Small intestine (tissue), 7 donors: ENCODE measurements at regions not wholly inside any gene's neighbourhood (a gene's known extent, or its start where the extent isn't known, plus 50 kb on each side); places are given as distances from the start of the nearest gene placed in this dataset.
A peak's percentile ranks its signal among the peaks of the same experiment; 100 is the strongest.

ENCODE experiments used
- DNase-seq, 2 donors: peaks; one replicate each; pipeline versions ENCODE4 v3.0.0 to v3.0.0-alpha.2; 2013
- FAIRE-seq: peaks from 2 replicates; lab custom pipeline; 2012; peaks lifted over from hg19 to GRCh38; lab: Jason Lieb, UNC
- H3K27ac ChIP-seq, 3 donors: one replicate each; pipeline ENCODE4 v1.5.1; 2013; ENCODE audit warnings: low read length in 2 of 3, mild to moderate bottlenecking in 2 of 3, control low read depth in 1 of 3, inconsistent platforms in 1 of 3, low read depth in 1 of 3, moderate library complexity in 1 of 3
- H3K27me3 ChIP-seq, 3 donors: one replicate each; pipeline ENCODE4 v1.6.1; 2013; ENCODE audit warnings: low read length in 3 of 3, inconsistent platforms in 1 of 3; ENCODE audit not compliant: control insufficient read depth in 3 of 3, insufficient read depth in 3 of 3
- H3K36me3 ChIP-seq, 3 donors: one replicate each; pipeline ENCODE4 v1.6.1; 2013; ENCODE audit warnings: low read length in 3 of 3, inconsistent platforms in 1 of 3, low read depth in 1 of 3, mild to moderate bottlenecking in 1 of 3, moderate library complexity in 1 of 3; ENCODE audit not compliant: control insufficient read depth in 3 of 3, insufficient read depth in 2 of 3
- H3K4me1 ChIP-seq, 3 donors: one replicate each; pipeline ENCODE4 v1.6.1; 2013; ENCODE audit warnings: low read length in 2 of 3, inconsistent platforms in 1 of 3, low read depth in 1 of 3, mild to moderate bottlenecking in 1 of 3, moderate library complexity in 1 of 3; ENCODE audit not compliant: control insufficient read depth in 3 of 3, insufficient read depth in 2 of 3
- H3K4me3 ChIP-seq, 3 donors: one replicate each; pipeline ENCODE4 v1.5.1; 2013; ENCODE audit warnings: low read length in 3 of 3, control low read depth in 1 of 3, inconsistent platforms in 1 of 3, low read depth in 1 of 3, mild to moderate bottlenecking in 1 of 3, moderate library complexity in 1 of 3
- H3K9me3 ChIP-seq, 2 donors: one replicate each; pipeline ENCODE4 v1.6.1; 2013; ENCODE audit warnings: low read depth in 1 of 2, low read length in 1 of 2; ENCODE audit not compliant: control insufficient read depth in 2 of 2, insufficient read depth in 1 of 2
- WGBS, 3 donors: extraction: QIAGEN DNeasy Blood & Tissue Kit; methylation state at CpG; one replicate each; pipeline ENCODE4 v1.1.7; 2013; 5-methylcytosine and 5-hydroxymethylcytosine counted together
- donor health status: healthy with polysubstance abuse.
- donor health status: control.
- donor health status: control.
- donor health status: Bipolar disorder and iron deficiency.
- donor health status: healthy.

DNA sequence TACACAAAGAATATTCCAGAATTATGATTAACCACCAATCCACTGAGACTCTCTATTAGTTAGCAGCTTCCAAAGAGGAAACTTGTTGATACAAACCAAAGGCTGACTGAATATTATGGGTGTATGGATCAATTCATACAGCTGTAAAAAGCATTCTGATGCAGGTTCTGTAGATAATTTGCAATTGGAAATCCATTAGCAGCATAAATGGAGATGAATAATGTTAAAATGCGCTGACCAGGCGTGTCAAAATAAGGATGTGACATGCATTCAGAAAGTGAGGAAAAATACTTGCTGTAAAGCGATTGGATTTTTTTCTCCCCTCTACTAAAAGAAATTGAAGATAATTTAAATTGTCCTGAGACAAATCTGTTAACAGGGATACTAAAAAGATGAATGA is 169.0 kb upstream of the DDX18 start:
- Histone ChIP-seq H3K27ac (no peak overlapping the region), H3K36me3 (no peaks in the 10 kb centered on the region), H3K27me3 (no peaks in the 10 kb centered on the region), H3K9me3 (no peaks in the 10 kb centered on the region), H3K4me1 (no peaks in the 10 kb centered on the region), H3K4me3 (no peak overlapping the region)
- FAIRE-seq (no peak), DNase-seq (no peak)
- WGBS, 3 donors: 64 to 81% (median 66%) methylated on average over 3 of the region's 3 CpGs

DNA sequence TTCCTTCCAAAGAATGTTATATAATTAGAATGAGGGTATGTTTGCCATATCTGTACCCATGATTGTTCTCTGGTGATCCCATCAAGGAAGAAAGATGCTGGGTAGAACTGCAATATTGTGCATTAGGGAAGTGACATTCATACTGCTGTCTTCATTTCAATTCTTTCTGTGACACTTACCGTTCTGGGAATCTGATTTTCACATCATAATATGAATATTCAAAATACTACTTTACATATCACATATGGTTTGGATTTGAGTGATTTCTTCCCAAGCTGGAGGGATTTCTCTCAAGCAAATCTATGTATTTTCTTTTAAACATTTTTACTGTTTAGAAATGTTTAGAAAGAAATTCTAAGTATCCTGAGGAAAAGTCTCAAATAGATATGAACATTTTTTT is 168.4 kb upstream of the DDX18 start:
- H3K36me3 ChIP-seq: no peaks in the 10 kb centered on the region
- no peak overlapping the region for H3K27ac ChIP-seq
- WGBS, 3 donors: 64 to 84% (median 72%) methylated on average over 1 of the region's 1 CpG
- H3K9me3 ChIP-seq: no peaks in the 10 kb centered on the region
- H3K4me1 ChIP-seq: no peaks in the 10 kb centered on the region
- DNase-seq: no peak
- no peak for FAIRE-seq
- H3K27me3 ChIP-seq: no peaks in the 10 kb centered on the region
- H3K4me3 ChIP-seq: no peak overlapping the region

DNA sequence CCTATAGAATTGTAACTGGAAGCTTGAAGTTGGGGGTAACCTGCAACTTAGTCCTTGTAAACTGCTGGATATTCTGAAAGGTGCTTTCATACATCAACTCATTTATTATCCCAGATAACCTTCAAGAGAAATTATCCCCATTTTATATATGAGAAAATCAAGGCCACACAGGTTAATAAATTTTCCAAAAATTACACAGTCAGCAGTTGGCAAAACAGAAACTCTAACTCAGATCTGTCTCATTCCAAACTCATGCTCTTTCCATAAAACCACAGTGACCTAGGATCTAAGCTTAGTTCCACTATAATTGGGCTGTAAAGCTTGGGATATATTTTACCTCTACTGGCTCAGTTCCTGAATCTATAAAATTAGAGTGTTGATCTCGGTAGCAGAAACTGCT is 167.6 kb upstream of the DDX18 start:
- Histone ChIP-seq H3K9me3 (no peaks in the 10 kb centered on the region), H3K27ac (no peak overlapping the region), H3K4me3 (no peak overlapping the region), H3K27me3 (no peaks in the 10 kb centered on the region), H3K4me1 (no peaks in the 10 kb centered on the region), H3K36me3 (no peaks in the 10 kb centered on the region)
- no peak for DNase-seq
- no peak for FAIRE-seq
- WGBS, 3 donors: 42 to 76% (median 58%) methylated on average over 1 of the region's 1 CpG

DNA sequence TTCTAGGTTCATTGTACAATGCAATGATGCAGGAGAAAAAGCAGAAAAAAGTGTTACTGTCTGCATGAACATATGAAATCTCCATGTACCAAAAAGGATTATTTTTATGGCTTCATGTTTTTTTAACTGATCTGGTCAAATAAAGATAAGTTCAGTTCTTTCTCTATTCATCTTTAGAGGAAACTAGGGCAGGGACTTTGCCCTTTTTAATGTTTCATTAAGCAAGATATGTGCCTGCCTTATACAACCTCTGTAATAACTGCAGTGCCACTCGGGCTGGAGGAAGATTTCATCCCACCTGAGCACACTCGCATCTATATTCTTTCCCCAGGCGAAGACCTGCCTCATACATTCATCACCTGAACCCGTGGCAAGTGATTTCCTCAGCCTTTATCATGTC is 157.9 kb upstream of the DDX18 start:
- WGBS, 3 donors: 11 to 54% (median 18%) methylated on average over 4 of the region's 4 CpGs
- Histone ChIP-seq H3K27me3 (no peaks in the 10 kb centered on the region), H3K36me3 (no peaks in the 10 kb centered on the region), H3K9me3 (no peaks in the 10 kb centered on the region), H3K4me3 (no peak overlapping the region), H3K4me1 (peaks cover 0 to 5% (median 0%) of the 10 kb centered on the region in 3 donors), H3K27ac (peak overlapping the region in 1 of 3 donors; percentile 16)
- peak; percentile 20 to 51 for DNase-seq
- FAIRE-seq: no peak

DNA sequence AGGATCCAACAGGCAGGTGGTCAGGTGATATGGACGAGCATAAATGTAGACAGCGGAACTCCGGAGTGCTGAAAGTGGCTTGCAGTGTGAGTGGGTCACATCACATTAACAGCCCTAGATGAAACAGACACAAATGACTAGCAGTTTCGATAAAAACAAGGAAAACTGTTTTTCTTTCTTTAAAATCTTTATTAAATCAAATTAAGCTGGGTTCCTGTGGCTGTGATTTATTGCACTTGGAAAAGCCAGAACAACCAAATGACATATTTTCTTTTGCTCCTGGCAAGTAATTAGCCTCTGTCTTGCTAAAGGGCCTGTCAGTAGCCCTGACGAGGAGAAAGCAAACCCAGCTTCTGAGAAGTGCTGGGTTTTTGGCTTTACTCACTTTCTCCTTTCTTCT is 152.9 kb upstream of the DDX18 start:
- H3K36me3 ChIP-seq: no peaks in the 10 kb centered on the region
- 57 to 81% (median 76%) methylated on average over 5 of the region's 5 CpGs for WGBS, 3 donors
- H3K4me3 ChIP-seq: no peak overlapping the region
- peaks cover 0 to 5% (median 0%) of the 10 kb centered on the region in 3 donors for H3K4me1 ChIP-seq
- FAIRE-seq (no peak), DNase-seq (no peak)
- no peak overlapping the region for H3K27ac ChIP-seq
- H3K27me3 ChIP-seq: no peaks in the 10 kb centered on the region
- no peaks in the 10 kb centered on the region for H3K9me3 ChIP-seq

DNA sequence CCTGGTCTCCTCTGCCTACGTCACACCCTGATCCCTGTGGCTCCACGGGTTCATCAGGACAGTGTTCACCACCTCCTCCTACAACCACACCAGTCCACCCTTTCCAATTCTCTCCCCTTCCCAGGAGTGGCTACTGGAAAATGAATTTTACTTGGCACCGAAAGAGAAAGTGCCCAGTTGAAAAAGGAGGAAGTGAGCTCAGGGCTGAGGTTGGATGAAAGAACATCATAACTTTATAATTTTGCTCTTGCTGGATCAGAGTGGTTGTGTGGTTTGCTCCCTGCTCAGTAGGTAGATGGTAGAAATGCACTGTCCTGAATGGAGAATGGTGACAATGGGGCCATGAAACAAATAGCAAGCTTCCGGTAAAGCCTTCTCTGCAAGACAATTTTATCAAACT is 140.3 kb upstream of the DDX18 start:
- no peak overlapping the region for H3K27ac ChIP-seq
- H3K27me3 ChIP-seq: peaks cover 0 to 3% (median 0%) of the 10 kb centered on the region in 3 donors
- 84 to 93% (median 89%) methylated on average over 4 of the region's 4 CpGs for WGBS, 3 donors
- H3K4me1 ChIP-seq: no peaks in the 10 kb centered on the region
- FAIRE-seq: no peak
- H3K36me3 ChIP-seq: no peaks in the 10 kb centered on the region
- H3K4me3 ChIP-seq: no peak overlapping the region
- DNase-seq: no peak
- H3K9me3 ChIP-seq: peaks cover 0 to 14% of the 10 kb centered on the region in 2 donors

DNA sequence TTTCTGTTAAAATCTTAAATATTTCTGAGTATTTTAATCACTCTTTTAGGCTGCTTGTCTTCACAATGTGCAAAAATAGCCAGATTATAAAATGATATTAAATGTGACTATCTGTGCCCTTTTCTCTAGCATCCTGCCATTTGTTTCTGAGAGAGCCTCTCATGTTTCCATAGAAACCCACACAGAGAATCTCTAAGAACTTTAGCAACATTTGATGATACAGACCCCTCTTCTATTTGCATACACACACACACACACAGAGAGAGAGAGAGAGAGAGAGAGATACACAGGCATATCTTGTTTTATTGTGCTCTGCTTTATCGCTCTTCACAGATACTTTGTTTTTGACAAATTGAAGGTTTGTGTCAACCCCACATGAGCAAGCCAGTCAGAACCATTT is 134.5 kb upstream of the DDX18 start:
- Histone ChIP-seq H3K36me3 (no peaks in the 10 kb centered on the region), H3K9me3 (no peaks in the 10 kb centered on the region), H3K27me3 (no peaks in the 10 kb centered on the region), H3K27ac (no peak overlapping the region), H3K4me3 (no peak overlapping the region), H3K4me1 (no peaks in the 10 kb centered on the region)
- FAIRE-seq (no peak), DNase-seq (no peak)
- WGBS, 3 donors: 89 to 96% (median 91%) methylated on average over 1 of the region's 1 CpG

DNA sequence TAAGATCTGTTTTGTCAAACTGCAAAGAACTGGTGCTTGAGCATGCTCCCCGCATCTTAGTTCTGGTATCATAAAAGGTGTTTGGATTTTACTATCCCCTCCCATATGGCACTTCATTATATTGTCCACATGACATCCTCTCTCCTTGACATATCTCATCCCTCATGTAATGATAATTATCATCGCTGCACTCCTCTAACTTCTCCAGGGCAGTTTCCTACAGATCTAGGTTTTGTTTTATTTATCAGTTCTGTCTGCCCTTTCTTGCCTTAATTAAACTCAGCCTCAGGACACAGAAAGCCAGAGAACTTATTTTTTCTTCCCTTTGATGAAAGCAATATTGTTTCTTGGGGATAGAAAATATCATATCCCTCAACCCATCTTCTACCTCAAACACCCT is 129.6 kb upstream of the DDX18 start:
- Histone ChIP-seq H3K9me3 (no peaks in the 10 kb centered on the region), H3K36me3 (no peaks in the 10 kb centered on the region), H3K4me1 (no peaks in the 10 kb centered on the region), H3K27ac (no peak overlapping the region), H3K27me3 (no peaks in the 10 kb centered on the region), H3K4me3 (no peak overlapping the region)
- WGBS, 3 donors: 85 to 90% (median 85%) methylated on average over 2 of the region's 2 CpGs
- DNase-seq (no peak), FAIRE-seq (no peak)

DNA sequence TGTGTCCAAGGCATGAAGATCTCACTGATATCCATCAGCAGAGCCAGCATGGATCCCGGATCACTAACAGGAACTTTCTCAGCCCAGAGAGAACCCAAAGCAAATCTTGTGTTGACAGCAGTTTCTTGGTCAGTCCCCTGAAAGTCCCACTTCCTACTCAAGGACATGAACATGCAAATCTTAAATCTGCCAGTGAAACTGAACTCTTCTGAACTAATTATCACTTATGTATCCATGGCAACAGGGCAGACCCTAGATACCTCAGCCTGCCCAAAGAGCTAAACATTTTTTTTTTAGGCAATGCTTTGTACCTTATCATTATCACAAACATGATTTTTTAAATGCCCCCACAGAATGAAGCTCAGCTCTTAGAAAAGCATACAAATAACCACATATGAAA is 127.8 kb upstream of the DDX18 start:
- Histone ChIP-seq H3K27ac (no peak overlapping the region), H3K4me1 (no peaks in the 10 kb centered on the region), H3K27me3 (no peaks in the 10 kb centered on the region), H3K4me3 (no peak overlapping the region), H3K9me3 (no peaks in the 10 kb centered on the region), H3K36me3 (no peaks in the 10 kb centered on the region)
- no peak for FAIRE-seq
- 79 to 86% (median 83%) methylated on average over 1 of the region's 1 CpG for WGBS, 3 donors
- no peak for DNase-seq
